HCT116 (cell line): ENCODE measurements at regions not wholly inside any gene's neighbourhood (a gene's known extent, or its start where the extent isn't known, plus 50 kb on each side); places are given as distances from the start of the nearest gene placed in this dataset.
A peak's percentile ranks its signal among the peaks of the same experiment; 100 is the strongest.

Source experiments
- ATAC-seq: fragments of 200-7000 bp; cut with Tn5 transposase; 2 replicates; pipeline ENCODE4 v1.9.1; 2020; ENCODE audit warnings: mild to moderate bottlenecking, moderate library complexity
- BruUV-seq: library from RNA; stranded (reverse); fragments of 400-500 nt; replicated peaks from 2 replicates; lab custom pipeline; 2021; lab: Mats Ljungman, UMichigan
- CTCF ChIA-PET: fragments of 300-600 bp; sonication (Branson Sonifier 250); formaldehyde crosslinking; loops from one replicate; lab custom pipeline; 2021; ENCODE audit warnings: antibody characterized with exemption; lab: Charles Lee
- POLR2A ChIA-PET: fragments of 300-600, 350-600 bp; sonication (Branson Sonifier 250); formaldehyde crosslinking; loops from one replicate; lab custom pipeline; 2021; ENCODE audit warnings: antibody characterized with exemption; lab: Charles Lee
- RAD21 ChIA-PET, 2 experiments: fragments of 300-600 bp; sonication (Branson Sonifier 250); formaldehyde crosslinking; loops; one replicate each; lab custom pipeline; 2023; ENCODE audit warnings: low total read pairs in 2 of 2; ENCODE audit not compliant: uncharacterized antibody in 2 of 2, unreplicated experiment in 2 of 2, low non-redundant PET in 1 of 2; lab: Charles Lee
- DNase-seq: peaks from one replicate; pipeline ENCODE4 v3.0.0-alpha.2; 2010; ENCODE audit warnings: low read depth, low spot score
- H2AFZ ChIP-seq: fragments of 200-600 bp; shearing (Covaris generic), sonication (generic); 2 replicates; pipeline ENCODE4 v1.6.1; 2017; ENCODE audit warnings: low read depth, mixed run types, mixed read lengths, antibody characterized with exemption, low read length; ENCODE audit not compliant: poor library complexity, severe bottlenecking
- H3K27ac ChIP-seq: 2 replicates; pipeline ENCODE4 v1.5.1; 2012; ENCODE audit warnings: low read depth, low read length
- H3K27me3 ChIP-seq: fragments of 200-600 bp; sonication (generic); 2 replicates; pipeline ENCODE4 v1.6.1; 2016; ENCODE audit warnings: mixed run types, low read length, mixed read lengths; ENCODE audit not compliant: insufficient read depth
- H3K36me3 ChIP-seq, 2 experiments: fragments of 200-500 bp in 1 of 2; fragments of 200-600 bp in 1 of 2; sonication (Bioruptor generic) in 1 of 2; sonication (generic) in 1 of 2; 2 replicates each; pipeline versions ENCODE4 v1.5.1 to v1.6.1; 2014 to 2016; ENCODE audit warnings: low read length in 2 of 2, inconsistent platforms in 1 of 2, mixed read lengths in 1 of 2, mixed run types in 1 of 2; ENCODE audit not compliant: insufficient read depth in 2 of 2, control insufficient read depth in 1 of 2
- H3K4me1 ChIP-seq, 2 experiments: fragments of 200-600 bp in 1 of 2; sonication (generic) in 1 of 2; 2 replicates each; pipeline versions ENCODE4 v1.5.1 to v1.6.1; 2012 to 2017; ENCODE audit warnings: low read length in 2 of 2, inconsistent platforms in 1 of 2, mild to moderate bottlenecking in 1 of 2, mixed read lengths in 1 of 2, mixed run types in 1 of 2, moderate library complexity in 1 of 2; ENCODE audit not compliant: insufficient read depth in 2 of 2, control insufficient read depth in 1 of 2
- H3K4me2 ChIP-seq: fragments of 200-600 bp; sonication (generic); 2 replicates; pipeline ENCODE4 v1.6.1; 2017; ENCODE audit warnings: mixed run types, low read length, mixed read lengths
- H3K4me3 ChIP-seq, 2 experiments: fragments of 200-600 bp in 1 of 2; sonication (generic) in 1 of 2; replicated peaks in 1 of 2; 2 replicates each; pipeline ENCODE4 v1.5.1; 2011 to 2016; ENCODE audit warnings: low read length in 2 of 2, control low read depth in 1 of 2, low read depth in 1 of 2, mild to moderate bottlenecking in 1 of 2, mixed read lengths in 1 of 2, mixed run types in 1 of 2
- H3K79me2 ChIP-seq: fragments of 200-600 bp; sonication (generic); 2 replicates; pipeline ENCODE4 v1.6.1; 2017; ENCODE audit warnings: mild to moderate bottlenecking, mixed run types, low read length, moderate library complexity, mixed read lengths; ENCODE audit not compliant: insufficient read depth
- H3K9ac ChIP-seq: fragments of 200-600 bp; sonication (generic); 2 replicates; pipeline ENCODE4 v1.6.1; 2016; ENCODE audit warnings: low read length, mixed read lengths
- H3K9me2 ChIP-seq: fragments of 200-600 bp; sonication (generic), shearing (Covaris generic); 2 replicates; pipeline ENCODE4 v1.6.1; 2017; ENCODE audit warnings: mixed run types, mild to moderate bottlenecking, moderate library complexity; ENCODE audit not compliant: insufficient read depth
- H3K9me3 ChIP-seq, 2 experiments: fragments of 200-500 bp in 1 of 2; fragments of 200-600 bp in 1 of 2; sonication (Bioruptor generic) in 1 of 2; sonication (generic) in 1 of 2; 2 replicates each; pipeline ENCODE4 v1.6.1; 2014 to 2017; ENCODE audit warnings: low read length in 2 of 2, mixed read lengths in 2 of 2, inconsistent platforms in 1 of 2, low read depth in 1 of 2, mild to moderate bottlenecking in 1 of 2, mixed run types in 1 of 2, moderate library complexity in 1 of 2; ENCODE audit not compliant: control insufficient read depth in 1 of 2, insufficient read depth in 1 of 2
- H4K20me1 ChIP-seq: fragments of 200-600 bp; sonication (generic), shearing (Covaris generic); 2 replicates; pipeline ENCODE4 v1.6.1; 2017; ENCODE audit warnings: mixed run types, mild to moderate bottlenecking, moderate library complexity; ENCODE audit not compliant: insufficient read depth
- CTCF ChIP-seq, 3 experiments: fragments of 200-600 bp in 1 of 3; sonication (generic) in 1 of 3; IDR thresholded peaks in 2 of 3; conservative IDR thresholded peaks in 1 of 3; 2 replicates each; pipeline ENCODE4 v1.5.1; 2012 to 2017; ENCODE audit warnings: low read depth in 2 of 3, low read length in 2 of 3, antibody characterized with exemption in 1 of 3, borderline replicate concordance in 1 of 3, control low read depth in 1 of 3, mild to moderate bottlenecking in 1 of 3, mixed read lengths in 1 of 3, mixed run types in 1 of 3, moderate library complexity in 1 of 3; ENCODE audit not compliant: insufficient read depth in 1 of 3
- JUND ChIP-seq: IDR thresholded peaks from 2 replicates; pipeline ENCODE4 v1.6.1; 2012
- RAD21 ChIP-seq: IDR thresholded peaks from 2 replicates; pipeline ENCODE4 v1.6.1; 2012; ENCODE audit warnings: low read depth, mild to moderate bottlenecking
- ZBTB33 ChIP-seq: IDR thresholded peaks from 2 replicates; pipeline ENCODE4 v1.6.1; 2011; ENCODE audit warnings: mild to moderate bottlenecking, low read length, moderate library complexity; ENCODE audit not compliant: insufficient replicate concordance; ENCODE audit errors: extremely low read depth
- intact Hi-C: fragments of 100-400 bp; cut with micrococcal nuclease; formaldehyde crosslinking; loops from 2 replicates; pipeline ENCODE4 v1.10.0; 2022

GRCh38 chr6:109236115-109237076, 141.1 kb downstream of the CEP57L1 start:
- H2AFZ ChIP-seq, result no peak overlapping the region
- no peaks in the 10 kb centered on the region for H3K9me3 ChIP-seq
- ATAC-seq (peak; percentile 59), DNase-seq (no peak)
- no TSS peak for BruUV-seq
- H3K36me3 ChIP-seq, result no peaks in the 10 kb centered on the region
- no peak overlapping the region for H3K9ac ChIP-seq
- no peaks in the 10 kb centered on the region for H3K79me2 ChIP-seq
- no peak overlapping the region for H3K27ac ChIP-seq
- peaks cover 0 to 7% of the 10 kb centered on the region in 2 experiments; a peak in 2 of 4 replicates for H3K4me1 ChIP-seq
- POLR2A ChIA-PET, result no interaction called here
- H3K4me3 ChIP-seq, result no peak overlapping the region
- H4K20me1 ChIP-seq, result no peaks in the 10 kb centered on the region
- CTCF ChIA-PET, result no interaction called here
- TF ChIP-seq RAD21, result peak; percentile 24; the same call in 1 of the 2 replicates
- no peak for TF ChIP-seq JUND
- 0 out of 6 replicates have a peak, but pooled peaks of 1 of the 3 experiments have one; percentile 5 for TF ChIP-seq CTCF (IDR thresholded peaks at IDR 0.05 in 2 of 3, conservative IDR thresholded peaks at IDR 0.05 in 1 of 3; ENCODE audit: borderline replicate concordance in 1 of 3, insufficient read depth in 1 of 3, low read depth in 2 of 3, low read length in 2 of 3)
- no peak for TF ChIP-seq ZBTB33
- intact Hi-C loops, result no loop called here
- RAD21 ChIA-PET, result no interaction called here
- no peak overlapping the region for H3K4me2 ChIP-seq
- H3K27me3 ChIP-seq, result no peaks in the 10 kb centered on the region
- no peaks in the 10 kb centered on the region for H3K9me2 ChIP-seq
